SK-N-SH treated with all-trans-retinoic acid at 6 μM for 48 hours (cell line): ENCODE measurements at regions not wholly inside any gene's neighbourhood (a gene's known extent, or its start where the extent isn't known, plus 50 kb on each side); places are given as distances from the start of the nearest gene placed in this dataset.

Experiments
- ATAC-seq: fragments of 200-7000 bp; cut with Tn5 transposase; 3 replicates; pipeline ENCODE4 v1.9.1; 2020; ENCODE audit warnings: mild to moderate bottlenecking, moderate library complexity
- CSDC2 ChIP-seq: fragments of 250-450 bp; sonication (Bioruptor Pico); IDR thresholded peaks from 2 replicates; pipeline ENCODE4 v1.5.0; 2020; ENCODE audit warnings: mild to moderate bottlenecking, moderate library complexity
- GLIS3 ChIP-seq: fragments of 250-450 bp; sonication (Bioruptor Pico); IDR thresholded peaks from 2 replicates; pipeline ENCODE4 v1.5.0; 2020; ENCODE audit warnings: mild to moderate bottlenecking, moderate library complexity
- ISL1 ChIP-seq: fragments of 250-450 bp; sonication (Bioruptor Pico); IDR thresholded peaks from 2 replicates; pipeline ENCODE4 v2.1.2; 2022; ENCODE audit warnings: mild to moderate bottlenecking, moderate library complexity
- PPARA ChIP-seq: fragments of 250-450 bp; sonication (Bioruptor Pico); IDR thresholded peaks from 2 replicates; pipeline ENCODE4 v1.5.0; 2020; ENCODE audit warnings: mild to moderate bottlenecking, borderline replicate concordance
- RARB ChIP-seq: fragments of 250-450 bp; sonication (Bioruptor Pico); IDR thresholded peaks from 2 replicates; pipeline ENCODE4 v1.8.0; 2021; ENCODE audit warnings: mild to moderate bottlenecking, moderate library complexity
- TOX ChIP-seq: fragments of 250-450 bp; sonication (Bioruptor Pico); IDR thresholded peaks from 2 replicates; pipeline ENCODE4 v1.8.0; 2021; ENCODE audit warnings: mild to moderate bottlenecking, moderate library complexity, borderline replicate concordance
- ZC3H10 ChIP-seq: fragments of 250-450 bp; sonication (Bioruptor Pico); IDR thresholded peaks from 2 replicates; pipeline ENCODE4 v1.5.1; 2021; ENCODE audit warnings: mild to moderate bottlenecking, moderate library complexity
- ZFP30 ChIP-seq: fragments of 450-650 bp; formaldehyde crosslinking; IDR thresholded peaks from 2 replicates; pipeline ENCODE4 v1.5.0; 2022; ENCODE audit warnings: mild to moderate bottlenecking, moderate library complexity
- ZNF565 ChIP-seq: fragments of 450-650 bp; formaldehyde crosslinking; conservative IDR thresholded peaks from 2 replicates; pipeline ENCODE4 v1.5.0; 2020; ENCODE audit warnings: low read depth, mild to moderate bottlenecking, moderate library complexity
- ZNF70 ChIP-seq: fragments of 450-650 bp; formaldehyde crosslinking; IDR thresholded peaks from 2 replicates; pipeline ENCODE4 v1.5.0; 2020; ENCODE audit warnings: mild to moderate bottlenecking, moderate library complexity
- TF ChIP-seq, protein P1 (sequence below): fragments of 250-450 bp; sonication (Bioruptor Pico); IDR thresholded peaks from 2 replicates; pipeline ENCODE4 v1.5.0; 2020; ENCODE audit warnings: mild to moderate bottlenecking, moderate library complexity
- TF ChIP-seq, protein P2 (sequence below): fragments of 250-450 bp; sonication (Bioruptor Pico); IDR thresholded peaks from 2 replicates; pipeline ENCODE4 v1.5.1; 2021; ENCODE audit warnings: mild to moderate bottlenecking, moderate library complexity

DNA sequence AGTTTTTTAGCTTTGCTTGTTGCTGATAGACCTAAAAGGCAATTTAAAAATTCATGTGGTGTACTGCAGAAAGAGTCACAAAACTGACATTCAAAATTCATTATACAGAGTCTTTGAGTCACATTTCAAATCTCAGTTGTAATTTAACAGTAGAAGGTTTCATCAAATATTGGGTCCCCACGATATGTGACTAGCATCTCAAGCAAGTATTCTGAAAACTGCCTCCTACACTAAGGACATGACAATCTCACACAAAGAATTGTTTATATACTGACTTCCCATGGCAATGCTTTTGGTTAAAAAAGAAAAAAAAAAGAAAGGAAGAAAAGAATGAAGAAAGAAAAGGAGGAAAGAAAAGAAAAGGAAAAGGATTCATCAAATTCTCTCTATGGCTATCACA lies 62.1 kb upstream of the CTSO start (continued):
- TF ChIP-seq ZC3H10 (CRISPR knock-in tag) (no peak), ISL1 (CRISPR knock-in tag) (no peak), TOX (CRISPR knock-in tag) (no peak), CSDC2 (no peak), PPARA (CRISPR knock-in tag) (no peak)
- TF ChIP-seq, protein P1, sequence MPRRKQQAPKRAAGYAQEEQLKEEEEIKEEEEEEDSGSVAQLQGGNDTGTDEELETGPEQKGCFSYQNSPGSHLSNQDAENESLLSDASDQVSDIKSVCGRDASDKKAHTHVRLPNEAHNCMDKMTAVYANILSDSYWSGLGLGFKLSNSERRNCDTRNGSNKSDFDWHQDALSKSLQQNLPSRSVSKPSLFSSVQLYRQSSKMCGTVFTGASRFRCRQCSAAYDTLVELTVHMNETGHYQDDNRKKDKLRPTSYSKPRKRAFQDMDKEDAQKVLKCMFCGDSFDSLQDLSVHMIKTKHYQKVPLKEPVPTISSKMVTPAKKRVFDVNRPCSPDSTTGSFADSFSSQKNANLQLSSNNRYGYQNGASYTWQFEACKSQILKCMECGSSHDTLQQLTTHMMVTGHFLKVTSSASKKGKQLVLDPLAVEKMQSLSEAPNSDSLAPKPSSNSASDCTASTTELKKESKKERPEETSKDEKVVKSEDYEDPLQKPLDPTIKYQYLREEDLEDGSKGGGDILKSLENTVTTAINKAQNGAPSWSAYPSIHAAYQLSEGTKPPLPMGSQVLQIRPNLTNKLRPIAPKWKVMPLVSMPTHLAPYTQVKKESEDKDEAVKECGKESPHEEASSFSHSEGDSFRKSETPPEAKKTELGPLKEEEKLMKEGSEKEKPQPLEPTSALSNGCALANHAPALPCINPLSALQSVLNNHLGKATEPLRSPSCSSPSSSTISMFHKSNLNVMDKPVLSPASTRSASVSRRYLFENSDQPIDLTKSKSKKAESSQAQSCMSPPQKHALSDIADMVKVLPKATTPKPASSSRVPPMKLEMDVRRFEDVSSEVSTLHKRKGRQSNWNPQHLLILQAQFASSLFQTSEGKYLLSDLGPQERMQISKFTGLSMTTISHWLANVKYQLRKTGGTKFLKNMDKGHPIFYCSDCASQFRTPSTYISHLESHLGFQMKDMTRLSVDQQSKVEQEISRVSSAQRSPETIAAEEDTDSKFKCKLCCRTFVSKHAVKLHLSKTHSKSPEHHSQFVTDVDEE (CRISPR knock-in tag) = no peak

DNA sequence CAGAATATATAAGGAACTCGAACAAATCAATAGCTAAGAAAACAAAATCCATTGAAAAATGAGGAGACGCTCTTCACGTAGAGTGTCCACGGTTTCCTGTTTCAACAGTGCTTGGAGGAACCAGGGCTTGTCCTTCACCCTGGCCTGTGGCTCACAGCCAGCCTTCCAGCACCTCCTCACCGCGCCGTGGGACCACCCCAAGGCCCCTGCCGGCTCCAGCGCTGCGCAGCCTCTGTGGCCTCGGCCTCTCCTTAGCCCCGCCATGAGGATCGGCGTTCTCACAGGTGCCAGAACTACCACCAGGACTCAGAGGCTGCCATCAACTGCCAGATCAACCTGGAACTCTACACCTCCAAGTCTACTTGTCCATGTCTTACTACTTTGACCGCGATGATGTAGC lies 52.5 kb upstream of the CTSO start:
- TF ChIP-seq ZNF565 (CRISPR knock-in tag) = no peak
- TF ChIP-seq RARB = no peak
- TF ChIP-seq, protein P2, sequence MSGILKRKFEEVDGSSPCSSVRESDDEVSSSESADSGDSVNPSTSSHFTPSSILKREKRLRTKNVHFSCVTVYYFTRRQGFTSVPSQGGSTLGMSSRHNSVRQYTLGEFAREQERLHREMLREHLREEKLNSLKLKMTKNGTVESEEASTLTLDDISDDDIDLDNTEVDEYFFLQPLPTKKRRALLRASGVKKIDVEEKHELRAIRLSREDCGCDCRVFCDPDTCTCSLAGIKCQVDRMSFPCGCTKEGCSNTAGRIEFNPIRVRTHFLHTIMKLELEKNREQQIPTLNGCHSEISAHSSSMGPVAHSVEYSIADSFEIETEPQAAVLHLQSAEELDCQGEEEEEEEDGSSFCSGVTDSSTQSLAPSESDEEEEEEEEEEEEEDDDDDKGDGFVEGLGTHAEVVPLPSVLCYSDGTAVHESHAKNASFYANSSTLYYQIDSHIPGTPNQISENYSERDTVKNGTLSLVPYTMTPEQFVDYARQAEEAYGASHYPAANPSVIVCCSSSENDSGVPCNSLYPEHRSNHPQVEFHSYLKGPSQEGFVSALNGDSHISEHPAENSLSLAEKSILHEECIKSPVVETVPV (CRISPR knock-in tag) = no peak
- TF ChIP-seq, protein P1 (CRISPR knock-in tag) = no peak
- TF ChIP-seq GLIS3 (CRISPR knock-in tag) = no peak
- no peak for TF ChIP-seq ZNF70 (CRISPR knock-in tag)
- TF ChIP-seq ZC3H10 (CRISPR knock-in tag) = no peak
- no peak for TF ChIP-seq CSDC2
- no peak for TF ChIP-seq ZFP30
- no peak for ATAC-seq
